Smooth muscle cell (in vitro differentiated cells): ENCODE measurements at regions not wholly inside any gene's neighbourhood (a gene's known extent, or its start where the extent isn't known, plus 50 kb on each side); places are given as distances from the start of the nearest gene placed in this dataset.

Experiments used
- DNase-seq: peaks from one replicate; lab custom pipeline; 2025; ENCODE audit not compliant: unreplicated experiment; lab: John Stamatoyannopoulos, UW
- H2AFZ ChIP-seq: fragments of 200-600 bp; sonication (generic); 2 replicates; pipeline ENCODE4 v1.6.0; 2016; ENCODE audit warnings: antibody characterized with exemption, low read depth, mild to moderate bottlenecking
- H3F3A ChIP-seq: fragments of 200-600 bp; sonication (generic); 2 replicates; pipeline ENCODE4 v1.6.0; 2017; ENCODE audit warnings: antibody characterized with exemption, low read depth
- H3K27ac ChIP-seq: fragments of 200-600 bp; sonication (generic); 2 replicates; pipeline ENCODE4 v1.5.1; 2016; ENCODE audit warnings: low read depth, mild to moderate bottlenecking
- H3K27me3 ChIP-seq: fragments of 200-600 bp; sonication (generic); 2 replicates; pipeline ENCODE4 v1.6.1; 2016; ENCODE audit warnings: low read depth, mild to moderate bottlenecking
- H3K36me3 ChIP-seq: fragments of 200-600 bp; sonication (generic); 2 replicates; pipeline ENCODE4 v1.5.1; 2016; ENCODE audit warnings: low read depth
- H3K4me1 ChIP-seq: fragments of 200-600 bp; sonication (generic); 2 replicates; pipeline ENCODE4 v1.5.1; 2016; ENCODE audit warnings: low read depth
- H3K4me2 ChIP-seq: fragments of 200-600 bp; sonication (generic); 2 replicates; pipeline ENCODE4 v1.6.0; 2016; ENCODE audit warnings: mild to moderate bottlenecking
- H3K4me3 ChIP-seq: fragments of 200-600 bp; sonication (generic); 2 replicates; pipeline ENCODE4 v1.5.1; 2016; ENCODE audit warnings: mild to moderate bottlenecking
- H3K79me2 ChIP-seq: fragments of 200-600 bp; sonication (generic); 2 replicates; pipeline ENCODE4 v1.6.0; 2016; ENCODE audit warnings: low read depth, mild to moderate bottlenecking
- H3K9ac ChIP-seq: fragments of 200-600 bp; sonication (generic); 2 replicates; pipeline ENCODE4 v1.6.0; 2016; ENCODE audit warnings: low read depth
- H3K9me3 ChIP-seq: fragments of 200-600 bp; sonication (generic); replicated peaks from 2 replicates; pipeline ENCODE4 v1.5.1; 2016; ENCODE audit warnings: low read depth
- H4K20me1 ChIP-seq: fragments of 200-600 bp; sonication (generic); 2 replicates; pipeline ENCODE4 v1.6.0; 2016; ENCODE audit warnings: low read depth
- CTCF ChIP-seq: fragments of 200-600 bp; sonication (generic); IDR thresholded peaks from 2 replicates; pipeline ENCODE4 v1.5.1; 2017; ENCODE audit warnings: borderline replicate concordance, mild to moderate bottlenecking, antibody characterized with exemption; ENCODE audit not compliant: insufficient read depth, poor library complexity, severe bottlenecking
- WGBS: methylation state at CpG from one replicate; pipeline ENCODE4 v1.1.7; 2016; ENCODE audit warnings: low lambda C conversion rate; 5-methylcytosine and 5-hydroxymethylcytosine counted together

GRCh38 chr1:88302843-88303486, 381.1 kb upstream of the PKN2 start:
- no peak for DNase-seq
- Histone ChIP-seq H3K27me3 (no peaks in the 10 kb centered on the region), H3K36me3 (no peaks in the 10 kb centered on the region), H3F3A (no peaks in the 10 kb centered on the region), H3K79me2 (no peaks in the 10 kb centered on the region), H3K4me2 (no peak overlapping the region), H3K4me1 (no peaks in the 10 kb centered on the region), H3K9me3 (no peaks in the 10 kb centered on the region), H4K20me1 (no peaks in the 10 kb centered on the region), H3K27ac (no peak overlapping the region), H2AFZ (peak overlapping the region; percentile 22), H3K4me3 (no peak overlapping the region), H3K9ac (no peak overlapping the region)
- WGBS: 39% methylated on average over 4 of the region's 4 CpGs
- peak; percentile 72 for TF ChIP-seq CTCF

- Histone ChIP-seq H3F3A (no peaks in the 10 kb centered on the region), H4K20me1 (no peaks in the 10 kb centered on the region), H3K36me3 (no peaks in the 10 kb centered on the region), H3K4me1 (no peaks in the 10 kb centered on the region), H3K4me3 (no peak overlapping the region), H3K79me2 (no peaks in the 10 kb centered on the region), H2AFZ (no peak overlapping the region), H3K27ac (no peak overlapping the region), H3K27me3 (no peaks in the 10 kb centered on the region), H3K9me3 (no peaks in the 10 kb centered on the region), H3K9ac (no peak overlapping the region), H3K4me2 (no peak overlapping the region)
- TF ChIP-seq CTCF: no peak
- no peak for DNase-seq
- WGBS: 86% methylated on average over 1 of the region's 1 CpG
Observed at GRCh38 chr1:88311265-88311664, 372.8 kb upstream of the PKN2 start.

GRCh38 chr1:88311907-88312306, 372.2 kb upstream of the PKN2 start:
- 88% methylated on average over 2 of the region's 2 CpGs for WGBS
- Histone ChIP-seq H3K9ac (no peak overlapping the region), H4K20me1 (no peaks in the 10 kb centered on the region), H3K36me3 (no peaks in the 10 kb centered on the region), H3K4me1 (no peaks in the 10 kb centered on the region), H3K4me2 (no peak overlapping the region), H3K9me3 (no peaks in the 10 kb centered on the region), H3F3A (no peaks in the 10 kb centered on the region), H2AFZ (no peak overlapping the region), H3K4me3 (no peak overlapping the region), H3K27me3 (no peaks in the 10 kb centered on the region), H3K79me2 (no peaks in the 10 kb centered on the region), H3K27ac (no peak overlapping the region)
- no peak for TF ChIP-seq CTCF
- DNase-seq: no peak

GRCh38 chr1:88317396-88317795, 366.7 kb upstream of the PKN2 start:
- Histone ChIP-seq H3K9ac (no peak overlapping the region), H3K4me1 (no peaks in the 10 kb centered on the region), H3K4me3 (no peak overlapping the region), H3K36me3 (no peaks in the 10 kb centered on the region), H3K27ac (no peak overlapping the region), H2AFZ (no peak overlapping the region), H3K9me3 (no peaks in the 10 kb centered on the region), H3K4me2 (no peak overlapping the region), H3K27me3 (no peaks in the 10 kb centered on the region), H3F3A (no peaks in the 10 kb centered on the region), H4K20me1 (no peaks in the 10 kb centered on the region), H3K79me2 (no peaks in the 10 kb centered on the region)
- DNase-seq: no peak
- 36% methylated on average over 1 of the region's 1 CpG for WGBS
- TF ChIP-seq CTCF: no peak
